Transverse colon (tissue), 4 donors: ENCODE measurements at regions not wholly inside any gene's neighbourhood (a gene's known extent, or its start where the extent isn't known, plus 50 kb on each side); places are given as distances from the start of the nearest gene placed in this dataset.

ENCODE experiments used
- EP300 ChIP-seq: sonication (generic); formaldehyde crosslinking; IDR thresholded peaks from one replicate; pipeline ENCODE4 v1.6.1; 2017; ENCODE audit warnings: antibody characterized with exemption, low read depth
- POLR2A ChIP-seq: fragments of 450-650 bp; IDR thresholded peaks from one replicate; pipeline ENCODE4 v1.6.1; 2016; ENCODE audit warnings: antibody characterized with exemption, mild to moderate bottlenecking, moderate library complexity
- POLR2AphosphoS5 ChIP-seq, 3 donors: sonication (generic); formaldehyde crosslinking; IDR thresholded peaks; one replicate each; pipeline ENCODE4 v1.6.1; 2016; ENCODE audit warnings: antibody characterized with exemption in 3 of 3
- TF ChIP-seq, protein P1 (sequence below), 5 experiments: fragments of 200-600 bp in 3 of 5; fragments of 450-650 bp in 2 of 5; sonication (generic) in 3 of 5; IDR thresholded peaks; 1 replicate in 2 of 5; 2 replicates in 3 of 5; pipeline ENCODE4 v1.5.1; 2016 to 2017; ENCODE audit warnings: antibody characterized with exemption in 5 of 5, inconsistent platforms in 3 of 5, mild to moderate bottlenecking in 2 of 5, moderate library complexity in 1 of 5

DNA sequence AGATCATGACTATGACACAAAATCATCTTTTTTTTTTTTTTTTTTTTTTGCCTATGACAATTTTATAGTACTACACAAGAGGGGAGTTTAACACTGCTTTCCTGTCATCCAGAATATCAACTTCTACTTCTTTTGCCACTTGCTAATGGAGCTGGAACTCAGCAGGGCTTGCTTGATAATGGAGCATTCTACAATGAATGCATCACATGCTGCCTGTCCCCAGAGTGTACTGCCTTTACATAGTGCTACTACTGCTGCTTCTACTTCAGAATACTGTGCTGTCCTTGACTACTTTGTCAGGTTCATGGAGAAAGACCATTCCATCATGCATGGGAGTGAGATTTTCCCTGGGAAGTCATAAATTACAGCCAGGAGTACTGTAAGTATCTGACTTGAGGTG is 338.6 kb upstream of the SEMA3A start:
- TF ChIP-seq, protein P1, sequence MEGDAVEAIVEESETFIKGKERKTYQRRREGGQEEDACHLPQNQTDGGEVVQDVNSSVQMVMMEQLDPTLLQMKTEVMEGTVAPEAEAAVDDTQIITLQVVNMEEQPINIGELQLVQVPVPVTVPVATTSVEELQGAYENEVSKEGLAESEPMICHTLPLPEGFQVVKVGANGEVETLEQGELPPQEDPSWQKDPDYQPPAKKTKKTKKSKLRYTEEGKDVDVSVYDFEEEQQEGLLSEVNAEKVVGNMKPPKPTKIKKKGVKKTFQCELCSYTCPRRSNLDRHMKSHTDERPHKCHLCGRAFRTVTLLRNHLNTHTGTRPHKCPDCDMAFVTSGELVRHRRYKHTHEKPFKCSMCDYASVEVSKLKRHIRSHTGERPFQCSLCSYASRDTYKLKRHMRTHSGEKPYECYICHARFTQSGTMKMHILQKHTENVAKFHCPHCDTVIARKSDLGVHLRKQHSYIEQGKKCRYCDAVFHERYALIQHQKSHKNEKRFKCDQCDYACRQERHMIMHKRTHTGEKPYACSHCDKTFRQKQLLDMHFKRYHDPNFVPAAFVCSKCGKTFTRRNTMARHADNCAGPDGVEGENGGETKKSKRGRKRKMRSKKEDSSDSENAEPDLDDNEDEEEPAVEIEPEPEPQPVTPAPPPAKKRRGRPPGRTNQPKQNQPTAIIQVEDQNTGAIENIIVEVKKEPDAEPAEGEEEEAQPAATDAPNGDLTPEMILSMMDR (IDR thresholded peaks at IDR 0.05), result no peak
- TF ChIP-seq POLR2AphosphoS5 (IDR thresholded peaks at IDR 0.05) (no peak), POLR2A (no peak), EP300 (no peak)
